GM23338 (cell line): ENCODE measurements at regions not wholly inside any gene's neighbourhood (a gene's known extent, or its start where the extent isn't known, plus 50 kb on each side); places are given as distances from the start of the nearest gene placed in this dataset.

Source experiments
- CTCF ChIP-seq, 2 experiments: fragments of 200-600 bp in 1 of 2; sonication (generic) in 1 of 2; conservative IDR thresholded peaks; 2 replicates each; pipeline versions ENCODE4 v1.5.1 to v1.6.1; 2016 to 2017; ENCODE audit warnings: antibody characterized with exemption in 2 of 2, low read depth in 2 of 2, mild to moderate bottlenecking in 2 of 2, moderate library complexity in 1 of 2
- EZH2 ChIP-seq: fragments of 200-600 bp; sonication (generic); IDR thresholded peaks from one replicate; pipeline ENCODE4 v1.8.0; 2017; ENCODE audit warnings: antibody characterized with exemption, mild to moderate bottlenecking, low read depth; ENCODE audit not compliant: unreplicated experiment
- EZH2phosphoT487 ChIP-seq: fragments of 200-600 bp; sonication (generic); IDR thresholded peaks from one replicate; pipeline ENCODE4 v1.8.1; 2018; ENCODE audit warnings: antibody characterized with exemption; ENCODE audit not compliant: unreplicated experiment
- POLR2AphosphoS5 ChIP-seq: IDR thresholded peaks from 2 replicates; pipeline ENCODE4 v1.6.1; 2016; ENCODE audit warnings: antibody characterized with exemption, low read depth
- REST ChIP-seq: IDR thresholded peaks from one replicate; pipeline ENCODE4 v1.6.1; 2018; ENCODE audit warnings: antibody characterized with exemption; ENCODE audit not compliant: unreplicated experiment

DNA sequence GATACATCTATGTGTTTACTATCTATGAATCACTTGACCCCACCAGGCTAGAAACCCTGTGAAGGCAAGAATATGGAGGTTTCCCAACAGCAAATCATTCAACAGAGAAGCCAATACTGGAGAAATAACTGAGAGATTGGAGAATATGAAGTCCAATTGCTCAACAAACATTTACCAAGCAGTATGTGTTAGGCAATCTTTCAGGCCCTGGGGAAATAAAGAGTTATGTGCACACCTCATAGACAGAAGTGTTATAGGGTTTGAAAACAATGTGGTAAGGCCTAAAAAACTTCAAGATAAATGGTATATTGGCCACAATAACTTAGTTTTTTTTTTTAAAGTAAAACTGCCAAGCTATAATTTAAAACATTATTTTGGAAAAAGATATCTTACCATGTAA, 1245.8 kb downstream of the CDH11 start:
- TF ChIP-seq REST (no peak), CTCF (conservative IDR thresholded peaks at IDR 0.05; ENCODE audit: low read depth in 2 of 2) (no peak), POLR2AphosphoS5 (no peak), EZH2 (no peak), EZH2phosphoT487 (no peak)
